K562 (cell line): ENCODE measurements at regions not wholly inside any gene's neighbourhood (a gene's known extent, or its start where the extent isn't known, plus 50 kb on each side); places are given as distances from the start of the nearest gene placed in this dataset.

Experiments used
- ILK ChIP-seq: fragments of 450-650 bp; IDR thresholded peaks from 2 replicates; pipeline ENCODE4 v1.6.1; 2016; ENCODE audit warnings: missing genetic modification characterization, low read depth, mild to moderate bottlenecking, missing compliant biosample characterization, moderate library complexity, borderline replicate concordance
- JUNB ChIP-seq: fragments of 450-650 bp; formaldehyde crosslinking; conservative IDR thresholded peaks from 2 replicates; pipeline ENCODE4 v1.4.0; 2020; ENCODE audit warnings: mild to moderate bottlenecking
- MEIS2 ChIP-seq: fragments of 450-650 bp; IDR thresholded peaks from 2 replicates; pipeline ENCODE4 v1.6.1; 2014; ENCODE audit warnings: mild to moderate bottlenecking; ENCODE audit not compliant: partially characterized antibody
- NFRKB ChIP-seq: fragments of 450-650 bp; IDR thresholded peaks from 2 replicates; pipeline ENCODE4 v1.6.1; 2016; ENCODE audit warnings: low read depth
- RBM17 ChIP-seq: fragments of 200-400 bp; formaldehyde crosslinking; IDR thresholded peaks from 2 replicates; pipeline ENCODE4 v1.6.1; 2017; ENCODE audit warnings: low read depth, mild to moderate bottlenecking, low read length, borderline replicate concordance
- RNF2 ChIP-seq: sonication (generic); IDR thresholded peaks from 2 replicates; pipeline ENCODE4 v1.6.1; 2016
- ZKSCAN1 ChIP-seq: fragments of 150-350 bp; IDR thresholded peaks from 2 replicates; pipeline ENCODE4 v1.6.1; 2016; ENCODE audit warnings: low read depth, low read length
- ZNF282 ChIP-seq: sonication (generic); formaldehyde crosslinking; IDR thresholded peaks from 2 replicates; pipeline ENCODE4 v1.8.1; 2023; ENCODE audit warnings: missing genetic modification reagents
- ZNF507 ChIP-seq: conservative IDR thresholded peaks from 2 replicates; pipeline ENCODE4 v1.6.1; 2017; ENCODE audit warnings: missing genetic modification characterization, missing compliant biosample characterization
- ZNF695 ChIP-seq: fragments of 450-650 bp; formaldehyde crosslinking; IDR thresholded peaks from 2 replicates; pipeline ENCODE4 v1.4.0; 2020; ENCODE audit warnings: mild to moderate bottlenecking, moderate library complexity
- TF ChIP-seq, protein P1 (sequence below), 2 experiments: fragments of 450-650 bp in 1 of 2; sonication (generic) in 1 of 2; formaldehyde crosslinking in 1 of 2; IDR thresholded peaks; 2 replicates each; pipeline versions ENCODE4 v1.7.1 to v1.9.0; 2016 to 2022; ENCODE audit warnings: inconsistent platforms in 1 of 2, mild to moderate bottlenecking in 1 of 2, missing genetic modification reagents in 1 of 2
- TF ChIP-seq, protein P2 (sequence below): IDR thresholded peaks from 2 replicates; pipeline ENCODE4 v1.6.1; 2011; ENCODE audit warnings: borderline replicate concordance, low read depth, mild to moderate bottlenecking, moderate library complexity, low read length; ENCODE audit not compliant: insufficient read depth, poor library complexity, severe bottlenecking
- TF ChIP-seq, protein P3 (sequence below): fragments of 250-450 bp; sonication (Bioruptor Pico); IDR thresholded peaks from 2 replicates; pipeline ENCODE4 v1.9.0; 2021; ENCODE audit warnings: mild to moderate bottlenecking
- TF ChIP-seq, protein P4 (sequence below): fragments of 450-650 bp; IDR thresholded peaks from 2 replicates; pipeline ENCODE4 v1.6.1; 2017; ENCODE audit warnings: antibody characterized with exemption

DNA sequence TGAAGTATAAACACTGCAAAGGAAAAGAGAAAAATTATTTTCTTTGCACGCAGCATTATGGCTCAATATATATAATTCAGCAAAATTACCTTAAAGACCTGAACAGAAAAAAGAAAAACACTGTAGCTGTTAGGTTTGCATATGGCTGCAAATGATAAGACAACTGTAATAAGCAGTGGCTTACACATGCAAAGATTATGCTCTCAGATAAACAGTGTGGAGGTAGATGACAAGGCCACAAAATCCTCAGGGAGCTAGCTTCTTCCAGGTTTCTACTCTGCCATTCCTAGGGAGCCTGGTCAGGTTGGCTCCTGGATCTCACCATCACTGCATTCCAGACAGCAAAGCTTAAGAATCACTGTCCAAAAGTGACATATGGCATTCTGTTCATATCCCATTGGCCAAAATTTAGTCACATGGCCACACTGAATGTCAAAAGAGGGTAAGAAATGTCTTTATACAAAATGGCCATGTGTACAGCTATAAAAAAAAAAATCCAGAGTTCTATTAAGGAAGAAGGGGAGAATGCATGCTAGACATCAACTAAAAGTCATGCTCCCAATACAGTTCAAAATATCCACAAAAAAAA is 195.2 kb upstream of the SLC7A11 start (continued):
- TF ChIP-seq, protein P1, sequence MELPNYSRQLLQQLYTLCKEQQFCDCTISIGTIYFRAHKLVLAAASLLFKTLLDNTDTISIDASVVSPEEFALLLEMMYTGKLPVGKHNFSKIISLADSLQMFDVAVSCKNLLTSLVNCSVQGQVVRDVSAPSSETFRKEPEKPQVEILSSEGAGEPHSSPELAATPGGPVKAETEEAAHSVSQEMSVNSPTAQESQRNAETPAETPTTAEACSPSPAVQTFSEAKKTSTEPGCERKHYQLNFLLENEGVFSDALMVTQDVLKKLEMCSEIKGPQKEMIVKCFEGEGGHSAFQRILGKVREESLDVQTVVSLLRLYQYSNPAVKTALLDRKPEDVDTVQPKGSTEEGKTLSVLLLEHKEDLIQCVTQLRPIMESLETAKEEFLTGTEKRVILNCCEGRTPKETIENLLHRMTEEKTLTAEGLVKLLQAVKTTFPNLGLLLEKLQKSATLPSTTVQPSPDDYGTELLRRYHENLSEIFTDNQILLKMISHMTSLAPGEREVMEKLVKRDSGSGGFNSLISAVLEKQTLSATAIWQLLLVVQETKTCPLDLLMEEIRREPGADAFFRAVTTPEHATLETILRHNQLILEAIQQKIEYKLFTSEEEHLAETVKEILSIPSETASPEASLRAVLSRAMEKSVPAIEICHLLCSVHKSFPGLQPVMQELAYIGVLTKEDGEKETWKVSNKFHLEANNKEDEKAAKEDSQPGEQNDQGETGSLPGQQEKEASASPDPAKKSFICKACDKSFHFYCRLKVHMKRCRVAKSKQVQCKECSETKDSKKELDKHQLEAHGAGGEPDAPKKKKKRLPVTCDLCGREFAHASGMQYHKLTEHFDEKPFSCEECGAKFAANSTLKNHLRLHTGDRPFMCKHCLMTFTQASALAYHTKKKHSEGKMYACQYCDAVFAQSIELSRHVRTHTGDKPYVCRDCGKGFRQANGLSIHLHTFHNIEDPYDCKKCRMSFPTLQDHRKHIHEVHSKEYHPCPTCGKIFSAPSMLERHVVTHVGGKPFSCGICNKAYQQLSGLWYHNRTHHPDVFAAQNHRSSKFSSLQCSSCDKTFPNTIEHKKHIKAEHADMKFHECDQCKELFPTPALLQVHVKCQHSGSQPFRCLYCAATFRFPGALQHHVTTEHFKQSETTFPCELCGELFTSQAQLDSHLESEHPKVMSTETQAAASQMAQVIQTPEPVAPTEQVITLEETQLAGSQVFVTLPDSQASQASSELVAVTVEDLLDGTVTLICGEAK (IDR thresholded peaks at IDR 0.05), result no peak
- TF ChIP-seq, protein P1 (CRISPR knock-in tag; IDR thresholded peaks at IDR 0.05), result no peak
- peak; percentile 59; the same call in 1 of the 2 replicates for TF ChIP-seq RNF2
- no peak for TF ChIP-seq ZNF507 (tag)
- no peak for TF ChIP-seq RBM17
- no peak for TF ChIP-seq ZNF695 (CRISPR knock-in tag)
- TF ChIP-seq NFRKB, result no peak
- no peak for TF ChIP-seq JUNB (CRISPR knock-in tag)
- no peak for TF ChIP-seq ZKSCAN1
- TF ChIP-seq, protein P2, sequence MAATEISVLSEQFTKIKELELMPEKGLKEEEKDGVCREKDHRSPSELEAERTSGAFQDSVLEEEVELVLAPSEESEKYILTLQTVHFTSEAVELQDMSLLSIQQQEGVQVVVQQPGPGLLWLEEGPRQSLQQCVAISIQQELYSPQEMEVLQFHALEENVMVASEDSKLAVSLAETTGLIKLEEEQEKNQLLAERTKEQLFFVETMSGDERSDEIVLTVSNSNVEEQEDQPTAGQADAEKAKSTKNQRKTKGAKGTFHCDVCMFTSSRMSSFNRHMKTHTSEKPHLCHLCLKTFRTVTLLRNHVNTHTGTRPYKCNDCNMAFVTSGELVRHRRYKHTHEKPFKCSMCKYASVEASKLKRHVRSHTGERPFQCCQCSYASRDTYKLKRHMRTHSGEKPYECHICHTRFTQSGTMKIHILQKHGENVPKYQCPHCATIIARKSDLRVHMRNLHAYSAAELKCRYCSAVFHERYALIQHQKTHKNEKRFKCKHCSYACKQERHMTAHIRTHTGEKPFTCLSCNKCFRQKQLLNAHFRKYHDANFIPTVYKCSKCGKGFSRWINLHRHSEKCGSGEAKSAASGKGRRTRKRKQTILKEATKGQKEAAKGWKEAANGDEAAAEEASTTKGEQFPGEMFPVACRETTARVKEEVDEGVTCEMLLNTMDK, result no peak
- TF ChIP-seq, protein P3, sequence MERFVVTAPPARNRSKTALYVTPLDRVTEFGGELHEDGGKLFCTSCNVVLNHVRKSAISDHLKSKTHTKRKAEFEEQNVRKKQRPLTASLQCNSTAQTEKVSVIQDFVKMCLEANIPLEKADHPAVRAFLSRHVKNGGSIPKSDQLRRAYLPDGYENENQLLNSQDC (CRISPR knock-in tag), result no peak
- TF ChIP-seq ZNF282 (CRISPR knock-in tag), result no peak
- TF ChIP-seq ILK (tag), result no peak
- TF ChIP-seq, protein P4, sequence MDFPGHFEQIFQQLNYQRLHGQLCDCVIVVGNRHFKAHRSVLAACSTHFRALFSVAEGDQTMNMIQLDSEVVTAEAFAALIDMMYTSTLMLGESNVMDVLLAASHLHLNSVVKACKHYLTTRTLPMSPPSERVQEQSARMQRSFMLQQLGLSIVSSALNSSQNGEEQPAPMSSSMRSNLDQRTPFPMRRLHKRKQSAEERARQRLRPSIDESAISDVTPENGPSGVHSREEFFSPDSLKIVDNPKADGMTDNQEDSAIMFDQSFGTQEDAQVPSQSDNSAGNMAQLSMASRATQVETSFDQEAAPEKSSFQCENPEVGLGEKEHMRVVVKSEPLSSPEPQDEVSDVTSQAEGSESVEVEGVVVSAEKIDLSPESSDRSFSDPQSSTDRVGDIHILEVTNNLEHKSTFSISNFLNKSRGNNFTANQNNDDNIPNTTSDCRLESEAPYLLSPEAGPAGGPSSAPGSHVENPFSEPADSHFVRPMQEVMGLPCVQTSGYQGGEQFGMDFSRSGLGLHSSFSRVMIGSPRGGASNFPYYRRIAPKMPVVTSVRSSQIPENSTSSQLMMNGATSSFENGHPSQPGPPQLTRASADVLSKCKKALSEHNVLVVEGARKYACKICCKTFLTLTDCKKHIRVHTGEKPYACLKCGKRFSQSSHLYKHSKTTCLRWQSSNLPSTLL, result no peak
- TF ChIP-seq MEIS2, result peak; percentile 46
